ENCODE measurements at regions not wholly inside any gene's neighbourhood (a gene's known extent, or its start where the extent isn't known, plus 50 kb on each side); places are given as distances from the start of the nearest gene placed in this dataset.

DNA sequence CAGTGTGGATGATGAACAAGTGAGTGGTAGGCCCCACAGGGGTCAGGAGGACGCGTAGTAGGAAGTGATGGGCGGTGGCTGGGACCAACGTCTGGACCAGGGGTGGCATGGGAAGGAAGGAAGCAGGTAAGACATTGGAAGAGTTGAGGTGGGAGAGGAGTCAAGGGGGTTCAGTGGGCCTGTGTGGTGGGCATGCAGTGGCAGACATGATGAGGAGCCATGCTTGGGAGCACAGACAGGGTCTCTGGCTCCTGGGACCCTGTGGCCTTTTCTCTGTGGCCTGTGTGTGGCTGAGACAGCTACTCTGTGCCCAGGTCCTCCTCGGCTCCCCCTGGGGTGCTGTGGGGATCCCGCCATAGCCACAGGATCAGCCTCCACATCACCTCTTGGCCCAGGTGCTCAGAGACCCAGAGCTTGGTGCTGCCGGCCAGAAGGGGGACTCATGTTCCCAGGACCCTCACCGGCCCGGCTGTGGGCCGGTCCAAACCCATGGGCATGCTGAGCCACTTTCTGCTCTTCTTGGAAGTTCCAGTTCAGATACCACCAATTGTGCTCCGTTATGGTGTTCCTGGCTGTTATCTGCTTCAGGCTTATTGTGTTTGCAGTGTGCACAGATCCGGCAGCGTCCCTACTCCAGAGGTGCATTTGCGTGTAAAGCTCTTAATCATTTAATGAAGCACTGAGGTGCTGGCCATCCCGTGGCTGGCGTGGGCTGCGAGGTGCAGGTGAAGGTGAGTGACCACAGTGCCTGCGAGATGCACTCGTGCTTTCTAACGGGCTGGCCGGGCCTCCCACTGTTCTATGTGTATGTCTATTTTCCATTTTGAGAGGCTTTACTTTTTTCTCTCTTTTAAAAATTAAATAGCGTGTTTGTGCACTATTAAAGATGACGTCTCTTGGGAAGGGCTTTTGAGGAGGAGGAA is 147.9 kb downstream of the TEX29 start (continued):
- TF ChIP-seq, protein P1, sequence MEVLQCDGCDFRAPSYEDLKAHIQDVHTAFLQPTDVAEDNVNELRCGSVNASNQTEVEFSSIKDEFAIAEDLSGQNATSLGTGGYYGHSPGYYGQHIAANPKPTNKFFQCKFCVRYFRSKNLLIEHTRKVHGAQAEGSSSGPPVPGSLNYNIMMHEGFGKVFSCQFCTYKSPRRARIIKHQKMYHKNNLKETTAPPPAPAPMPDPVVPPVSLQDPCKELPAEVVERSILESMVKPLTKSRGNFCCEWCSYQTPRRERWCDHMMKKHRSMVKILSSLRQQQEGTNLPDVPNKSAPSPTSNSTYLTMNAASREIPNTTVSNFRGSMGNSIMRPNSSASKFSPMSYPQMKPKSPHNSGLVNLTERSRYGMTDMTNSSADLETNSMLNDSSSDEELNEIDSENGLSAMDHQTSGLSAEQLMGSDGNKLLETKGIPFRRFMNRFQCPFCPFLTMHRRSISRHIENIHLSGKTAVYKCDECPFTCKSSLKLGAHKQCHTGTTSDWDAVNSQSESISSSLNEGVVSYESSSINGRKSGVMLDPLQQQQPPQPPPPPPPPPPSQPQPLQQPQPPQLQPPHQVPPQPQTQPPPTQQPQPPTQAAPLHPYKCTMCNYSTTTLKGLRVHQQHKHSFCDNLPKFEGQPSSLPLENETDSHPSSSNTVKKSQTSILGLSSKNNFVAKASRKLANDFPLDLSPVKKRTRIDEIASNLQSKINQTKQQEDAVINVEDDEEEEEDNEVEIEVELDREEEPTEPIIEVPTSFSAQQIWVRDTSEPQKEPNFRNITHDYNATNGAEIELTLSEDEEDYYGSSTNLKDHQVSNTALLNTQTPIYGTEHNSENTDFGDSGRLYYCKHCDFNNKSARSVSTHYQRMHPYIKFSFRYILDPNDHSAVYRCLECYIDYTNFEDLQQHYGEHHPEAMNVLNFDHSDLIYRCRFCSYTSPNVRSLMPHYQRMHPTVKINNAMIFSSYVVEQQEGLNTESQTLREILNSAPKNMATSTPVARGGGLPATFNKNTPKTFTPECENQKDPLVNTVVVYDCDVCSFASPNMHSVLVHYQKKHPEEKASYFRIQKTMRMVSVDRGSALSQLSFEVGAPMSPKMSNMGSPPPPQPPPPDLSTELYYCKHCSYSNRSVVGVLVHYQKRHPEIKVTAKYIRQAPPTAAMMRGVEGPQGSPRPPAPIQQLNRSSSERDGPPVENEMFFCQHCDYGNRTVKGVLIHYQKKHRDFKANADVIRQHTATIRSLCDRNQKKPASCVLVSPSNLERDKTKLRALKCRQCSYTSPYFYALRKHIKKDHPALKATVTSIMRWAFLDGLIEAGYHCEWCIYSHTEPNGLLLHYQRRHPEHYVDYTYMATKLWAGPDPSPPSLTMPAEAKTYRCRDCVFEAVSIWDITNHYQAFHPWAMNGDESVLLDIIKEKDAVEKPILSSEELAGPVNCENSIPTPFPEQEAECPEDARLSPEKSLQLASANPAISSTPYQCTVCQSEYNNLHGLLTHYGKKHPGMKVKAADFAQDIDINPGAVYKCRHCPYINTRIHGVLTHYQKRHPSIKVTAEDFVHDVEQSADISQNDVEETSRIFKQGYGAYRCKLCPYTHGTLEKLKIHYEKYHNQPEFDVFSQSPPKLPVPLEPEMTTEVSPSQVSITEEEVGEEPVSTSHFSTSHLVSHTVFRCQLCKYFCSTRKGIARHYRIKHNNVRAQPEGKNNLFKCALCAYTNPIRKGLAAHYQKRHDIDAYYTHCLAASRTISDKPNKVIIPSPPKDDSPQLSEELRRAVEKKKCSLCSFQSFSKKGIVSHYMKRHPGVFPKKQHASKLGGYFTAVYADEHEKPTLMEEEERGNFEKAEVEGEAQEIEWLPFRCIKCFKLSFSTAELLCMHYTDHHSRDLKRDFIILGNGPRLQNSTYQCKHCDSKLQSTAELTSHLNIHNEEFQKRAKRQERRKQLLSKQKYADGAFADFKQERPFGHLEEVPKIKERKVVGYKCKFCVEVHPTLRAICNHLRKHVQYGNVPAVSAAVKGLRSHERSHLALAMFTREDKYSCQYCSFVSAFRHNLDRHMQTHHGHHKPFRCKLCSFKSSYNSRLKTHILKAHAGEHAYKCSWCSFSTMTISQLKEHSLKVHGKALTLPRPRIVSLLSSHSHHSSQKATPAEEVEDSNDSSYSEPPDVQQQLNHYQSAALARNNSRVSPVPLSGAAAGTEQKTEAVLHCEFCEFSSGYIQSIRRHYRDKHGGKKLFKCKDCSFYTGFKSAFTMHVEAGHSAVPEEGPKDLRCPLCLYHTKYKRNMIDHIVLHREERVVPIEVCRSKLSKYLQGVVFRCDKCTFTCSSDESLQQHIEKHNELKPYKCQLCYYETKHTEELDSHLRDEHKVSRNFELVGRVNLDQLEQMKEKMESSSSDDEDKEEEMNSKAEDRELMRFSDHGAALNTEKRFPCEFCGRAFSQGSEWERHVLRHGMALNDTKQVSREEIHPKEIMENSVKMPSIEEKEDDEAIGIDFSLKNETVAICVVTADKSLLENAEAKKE (CRISPR knock-in tag; IDR thresholded peaks at IDR 0.05), result no peak

GRCh38 chr13:111469450-111469849 is 149.0 kb downstream of the TEX29 start:
- Mint-ChIP-seq H3K27me3 (ENCODE audit: insufficient read depth, low read depth, poor library complexity) (peaks cover 6% of the 10 kb centered on the region), H3K4me1 (no peaks in the 10 kb centered on the region), H3K27ac (no peak overlapping the region), H3K36me3 (ENCODE audit: low read depth) (no peaks in the 10 kb centered on the region), H3K4me3 (no peak overlapping the region), H3K9me3 (no peaks in the 10 kb centered on the region)
- Histone ChIP-seq H3K79me2 (replicated peaks; ENCODE audit: insufficient read depth) (no peaks in the 10 kb centered on the region), H3K27me3 (ENCODE audit: insufficient read depth) (no peaks in the 10 kb centered on the region), H3K4me3 (no peak overlapping the region), H3K36me3 (ENCODE audit: insufficient read depth) (no peaks in the 10 kb centered on the region), H3K9me2 (ENCODE audit: insufficient read depth) (no peaks in the 10 kb centered on the region), H3K4me1 (ENCODE audit: insufficient read depth) (no peaks in the 10 kb centered on the region), H2AFZ (no peak overlapping the region), H3K4me2 (no peak overlapping the region), H3F3A (replicated peaks; ENCODE audit: low read depth) (no peaks in the 10 kb centered on the region), H3K27ac (ENCODE audit: low read depth) (no peak overlapping the region), H4K20me1 (replicated peaks; ENCODE audit: insufficient read depth) (no peaks in the 10 kb centered on the region)
- no peak for ATAC-seq
- no peak for DNase-seq (ENCODE audit: low spot score)
- TF ChIP-seq POLR2AphosphoS5 (IDR thresholded peaks at IDR 0.05; ENCODE audit: low read depth) (no peak), ZNF114 (CRISPR knock-in tag; IDR thresholded peaks at IDR 0.05) (no peak), EZH2phosphoT487 (IDR thresholded peaks at IDR 0.05; ENCODE audit: unreplicated experiment) (no peak), CREB1 (CRISPR knock-in tag; IDR thresholded peaks at IDR 0.05; ENCODE audit: low read depth) (no peak), EZH2 (IDR thresholded peaks at IDR 0.05; ENCODE audit: low read depth, unreplicated experiment) (no peak), NANOG (IDR thresholded peaks at IDR 0.05; ENCODE audit: borderline replicate concordance) (no peak), JUNB (IDR thresholded peaks at IDR 0.05; ENCODE audit: unreplicated experiment) (no peak), ZNF331 (CRISPR knock-in tag; IDR thresholded peaks at IDR 0.05; ENCODE audit: low read depth) (no peak), STAT1 (IDR thresholded peaks at IDR 0.05; ENCODE audit: unreplicated experiment) (no peak)
- TF ChIP-seq, protein P2, sequence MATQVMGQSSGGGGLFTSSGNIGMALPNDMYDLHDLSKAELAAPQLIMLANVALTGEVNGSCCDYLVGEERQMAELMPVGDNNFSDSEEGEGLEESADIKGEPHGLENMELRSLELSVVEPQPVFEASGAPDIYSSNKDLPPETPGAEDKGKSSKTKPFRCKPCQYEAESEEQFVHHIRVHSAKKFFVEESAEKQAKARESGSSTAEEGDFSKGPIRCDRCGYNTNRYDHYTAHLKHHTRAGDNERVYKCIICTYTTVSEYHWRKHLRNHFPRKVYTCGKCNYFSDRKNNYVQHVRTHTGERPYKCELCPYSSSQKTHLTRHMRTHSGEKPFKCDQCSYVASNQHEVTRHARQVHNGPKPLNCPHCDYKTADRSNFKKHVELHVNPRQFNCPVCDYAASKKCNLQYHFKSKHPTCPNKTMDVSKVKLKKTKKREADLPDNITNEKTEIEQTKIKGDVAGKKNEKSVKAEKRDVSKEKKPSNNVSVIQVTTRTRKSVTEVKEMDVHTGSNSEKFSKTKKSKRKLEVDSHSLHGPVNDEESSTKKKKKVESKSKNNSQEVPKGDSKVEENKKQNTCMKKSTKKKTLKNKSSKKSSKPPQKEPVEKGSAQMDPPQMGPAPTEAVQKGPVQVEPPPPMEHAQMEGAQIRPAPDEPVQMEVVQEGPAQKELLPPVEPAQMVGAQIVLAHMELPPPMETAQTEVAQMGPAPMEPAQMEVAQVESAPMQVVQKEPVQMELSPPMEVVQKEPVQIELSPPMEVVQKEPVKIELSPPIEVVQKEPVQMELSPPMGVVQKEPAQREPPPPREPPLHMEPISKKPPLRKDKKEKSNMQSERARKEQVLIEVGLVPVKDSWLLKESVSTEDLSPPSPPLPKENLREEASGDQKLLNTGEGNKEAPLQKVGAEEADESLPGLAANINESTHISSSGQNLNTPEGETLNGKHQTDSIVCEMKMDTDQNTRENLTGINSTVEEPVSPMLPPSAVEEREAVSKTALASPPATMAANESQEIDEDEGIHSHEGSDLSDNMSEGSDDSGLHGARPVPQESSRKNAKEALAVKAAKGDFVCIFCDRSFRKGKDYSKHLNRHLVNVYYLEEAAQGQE (IDR thresholded peaks at IDR 0.05; ENCODE audit: unreplicated experiment), result no peak
- TF ChIP-seq, protein P3, sequence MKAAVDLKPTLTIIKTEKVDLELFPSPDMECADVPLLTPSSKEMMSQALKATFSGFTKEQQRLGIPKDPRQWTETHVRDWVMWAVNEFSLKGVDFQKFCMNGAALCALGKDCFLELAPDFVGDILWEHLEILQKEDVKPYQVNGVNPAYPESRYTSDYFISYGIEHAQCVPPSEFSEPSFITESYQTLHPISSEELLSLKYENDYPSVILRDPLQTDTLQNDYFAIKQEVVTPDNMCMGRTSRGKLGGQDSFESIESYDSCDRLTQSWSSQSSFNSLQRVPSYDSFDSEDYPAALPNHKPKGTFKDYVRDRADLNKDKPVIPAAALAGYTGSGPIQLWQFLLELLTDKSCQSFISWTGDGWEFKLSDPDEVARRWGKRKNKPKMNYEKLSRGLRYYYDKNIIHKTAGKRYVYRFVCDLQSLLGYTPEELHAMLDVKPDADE (IDR thresholded peaks at IDR 0.05), result no peak

Measured in GM23338 (cell line).